Tibial nerve (tissue), 4 donors: ENCODE measurements at regions not wholly inside any gene's neighbourhood (a gene's known extent, or its start where the extent isn't known, plus 50 kb on each side); places are given as distances from the start of the nearest gene placed in this dataset.

Source experiments
- EP300 ChIP-seq, 2 donors: sonication (generic); formaldehyde crosslinking; IDR thresholded peaks; one replicate each; pipeline ENCODE4 v1.6.1; 2017; ENCODE audit warnings: antibody characterized with exemption in 2 of 2, mild to moderate bottlenecking in 1 of 2
- POLR2A ChIP-seq, 2 donors: fragments of 450-650 bp; IDR thresholded peaks; one replicate each; pipeline ENCODE4 v1.6.1; 2017; ENCODE audit warnings: antibody characterized with exemption in 2 of 2, mild to moderate bottlenecking in 2 of 2, moderate library complexity in 2 of 2
- TF ChIP-seq, protein P1 (sequence below), 5 experiments: fragments of 200-600 bp in 3 of 5; fragments of 450-650 bp in 2 of 5; sonication (generic) in 3 of 5; IDR thresholded peaks; one replicate each; pipeline ENCODE4 v1.5.1; 2016 to 2019; ENCODE audit warnings: antibody characterized with exemption in 5 of 5, mild to moderate bottlenecking in 3 of 5, moderate library complexity in 2 of 5

DNA sequence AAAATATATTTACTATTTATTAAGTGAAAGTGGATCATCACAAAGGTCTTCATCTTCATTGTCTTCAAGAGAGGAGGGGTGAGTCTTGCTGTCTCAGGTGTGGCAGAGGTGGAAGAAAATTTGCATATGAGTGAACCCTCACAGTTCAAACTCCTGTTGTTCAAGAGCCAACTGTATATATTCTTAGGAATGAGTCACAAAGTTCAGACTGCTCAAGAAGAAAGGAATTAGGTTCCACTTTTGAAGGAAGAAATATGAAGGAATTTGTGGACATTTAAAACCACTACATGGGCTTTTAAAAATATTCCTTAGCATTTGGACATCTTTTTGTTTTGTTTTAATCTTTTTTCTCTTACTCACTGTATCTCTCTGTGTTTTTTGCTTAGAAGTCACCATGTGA, 212.6 kb downstream of the INSIG2 start:
- TF ChIP-seq POLR2A (IDR thresholded peaks at IDR 0.05) (no peak), EP300 (IDR thresholded peaks at IDR 0.05) (no peak)
- TF ChIP-seq, protein P1, sequence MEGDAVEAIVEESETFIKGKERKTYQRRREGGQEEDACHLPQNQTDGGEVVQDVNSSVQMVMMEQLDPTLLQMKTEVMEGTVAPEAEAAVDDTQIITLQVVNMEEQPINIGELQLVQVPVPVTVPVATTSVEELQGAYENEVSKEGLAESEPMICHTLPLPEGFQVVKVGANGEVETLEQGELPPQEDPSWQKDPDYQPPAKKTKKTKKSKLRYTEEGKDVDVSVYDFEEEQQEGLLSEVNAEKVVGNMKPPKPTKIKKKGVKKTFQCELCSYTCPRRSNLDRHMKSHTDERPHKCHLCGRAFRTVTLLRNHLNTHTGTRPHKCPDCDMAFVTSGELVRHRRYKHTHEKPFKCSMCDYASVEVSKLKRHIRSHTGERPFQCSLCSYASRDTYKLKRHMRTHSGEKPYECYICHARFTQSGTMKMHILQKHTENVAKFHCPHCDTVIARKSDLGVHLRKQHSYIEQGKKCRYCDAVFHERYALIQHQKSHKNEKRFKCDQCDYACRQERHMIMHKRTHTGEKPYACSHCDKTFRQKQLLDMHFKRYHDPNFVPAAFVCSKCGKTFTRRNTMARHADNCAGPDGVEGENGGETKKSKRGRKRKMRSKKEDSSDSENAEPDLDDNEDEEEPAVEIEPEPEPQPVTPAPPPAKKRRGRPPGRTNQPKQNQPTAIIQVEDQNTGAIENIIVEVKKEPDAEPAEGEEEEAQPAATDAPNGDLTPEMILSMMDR (IDR thresholded peaks at IDR 0.05): no peak
